CD4-positive, alpha-beta T cell treated with Interleukin-6 at 100 ng/mL for 8 hours (primary cell): ENCODE measurements at regions not wholly inside any gene's neighbourhood (a gene's known extent, or its start where the extent isn't known, plus 50 kb on each side); places are given as distances from the start of the nearest gene placed in this dataset.
"Not testable (repeated sequence)": the region's sequence is repeated elsewhere in the genome, so short reads cannot be mapped to it uniquely, and the experiment has no call there.

Experiments used
- DNase-seq: peaks from one replicate; pipeline ENCODE4 v3.0.0-alpha.2; 2020; ENCODE audit warnings: mixed read lengths, low spot score

GRCh38 chr16:14384745-14385144 is 245.3 kb downstream of the PARN start:
- no peak for DNase-seq

GRCh38 chr16:14383844-14384243 is 246.2 kb downstream of the PARN start:
- DNase-seq, result not testable (repeated sequence)

GRCh38 chr16:14378689-14379467 is 251.2 kb downstream of the PARN start:
- DNase-seq, result no peak

- no peak for DNase-seq
Measured at GRCh38 chr16:14378131-14378551, 251.9 kb downstream of the PARN start.

GRCh38 chr16:14377326-14377725 is 252.7 kb downstream of the PARN start:
- no peak for DNase-seq

- no peak for DNase-seq
Measured at GRCh38 chr16:14375132-14375491, 254.9 kb downstream of the PARN start.

GRCh38 chr16:14374451-14375131 is 255.5 kb downstream of the PARN start:
- DNase-seq, result no peak

- DNase-seq, result no peak
Measured at GRCh38 chr16:14373896-14374295, 256.2 kb downstream of the PARN start.

- DNase-seq, result no peak
Measured at GRCh38 chr16:14373406-14373805, 256.7 kb downstream of the PARN start.

GRCh38 chr16:14372471-14372870 is 257.6 kb downstream of the PARN start:
- no peak for DNase-seq

- no peak for DNase-seq
Measured at GRCh38 chr16:14371778-14372431, 258.2 kb downstream of the PARN start.

- no peak for DNase-seq
Measured at GRCh38 chr16:14370736-14371234, 259.3 kb downstream of the PARN start.

- no peak for DNase-seq
Measured at GRCh38 chr16:14369734-14370598, 260.1 kb downstream of the PARN start.

GRCh38 chr16:14368399-14368798 is 261.7 kb downstream of the PARN start:
- no peak for DNase-seq

- no peak for DNase-seq
Measured at GRCh38 chr16:14366974-14367707, 262.9 kb downstream of the PARN start.

GRCh38 chr16:14366447-14366846 is 263.6 kb downstream of the PARN start:
- DNase-seq, result no peak

GRCh38 chr16:14365200-14365851 is 264.7 kb downstream of the PARN start:
- DNase-seq, result no peak

- DNase-seq, result no peak
Measured at GRCh38 chr16:14364386-14365199, 265.5 kb downstream of the PARN start.

- DNase-seq, result no peak
Measured at GRCh38 chr16:14364112-14364385, 266.0 kb downstream of the PARN start.

GRCh38 chr16:14362774-14363371 is 267.2 kb downstream of the PARN start:
- DNase-seq, result no peak
